ENCODE measurements at regions not wholly inside any gene's neighbourhood (a gene's known extent, or its start where the extent isn't known, plus 50 kb on each side); places are given as distances from the start of the nearest gene placed in this dataset.
"Not testable (repeated sequence)": the region's sequence is repeated elsewhere in the genome, so short reads cannot be mapped to it uniquely, and the experiment has no call there.

- Histone ChIP-seq H3K27ac (ENCODE audit: low read depth, low read length) (no peak overlapping the region), H4K12ac (ENCODE audit: low read depth, low read length) (no peak overlapping the region), H3K9ac (ENCODE audit: low read length) (no peak overlapping the region), H3K4me1 (ENCODE audit: control insufficient read depth in 1 of 2, insufficient read depth in 2 of 2, low read length in 2 of 2) (no peaks in the 10 kb centered on the region), H3K4me2 (ENCODE audit: low read length) (no peak overlapping the region), H3K4ac (ENCODE audit: low read depth, low read length) (no peak overlapping the region), H4K8ac (ENCODE audit: low read depth, low read length) (no peak overlapping the region), H2AFZ (ENCODE audit: insufficient read depth, low read length, poor library complexity) (no peak overlapping the region), H2BK12ac (ENCODE audit: low read length) (no peak overlapping the region), H3K36me3 (ENCODE audit: control insufficient read depth in 1 of 2, insufficient read depth in 2 of 2, low read length in 2 of 2) (no peaks in the 10 kb centered on the region), H3K4me3 (ENCODE audit: low read depth, low read length) (no peak overlapping the region), H3K23ac (ENCODE audit: low read length) (peak overlapping the region; percentile 56), H3K18ac (ENCODE audit: low read length) (no peak overlapping the region), H3K79me1 (ENCODE audit: low read length) (no peaks in the 10 kb centered on the region), H3K14ac (ENCODE audit: low read length) (no peak overlapping the region), H2AK5ac (ENCODE audit: low read length) (no peak overlapping the region), H2BK5ac (ENCODE audit: low read depth, low read length, poor library complexity) (no peak overlapping the region), H3K27me3 (ENCODE audit: insufficient read depth, low read length) (no peaks in the 10 kb centered on the region), H3K9me3 (ENCODE audit: insufficient read depth, low read depth, low read length) (no peaks in the 10 kb centered on the region), H3K79me2 (ENCODE audit: control insufficient read depth, insufficient read depth, low read length, poor library complexity) (no peaks in the 10 kb centered on the region), H4K91ac (ENCODE audit: low read depth, low read length) (no peak overlapping the region), H2BK120ac (ENCODE audit: insufficient read depth, low read length, poor library complexity) (no peak overlapping the region)
- no peak for DNase-seq
- no CpG with 5 or more reads among the region's 3 CpGs for WGBS (ENCODE audit: extremely low coverage, insufficient coverage, insufficient read length)
Observed at GRCh38 chr3:34056951-34057390, 258.5 kb downstream of the PDCD6IP start.

GRCh38 chr3:34060995-34061394 lies 262.6 kb downstream of the PDCD6IP start:
- H3K36me3 ChIP-seq (ENCODE audit: control insufficient read depth in 1 of 2, insufficient read depth in 2 of 2, low read length in 2 of 2); H2AK5ac ChIP-seq (ENCODE audit: low read length); DNase-seq; H4K12ac ChIP-seq (ENCODE audit: low read depth, low read length); H3K4ac ChIP-seq (ENCODE audit: low read depth, low read length); H3K79me1 ChIP-seq (ENCODE audit: low read length); H3K18ac ChIP-seq (ENCODE audit: low read length); H3K4me3 ChIP-seq (ENCODE audit: low read depth, low read length); H3K23ac ChIP-seq (ENCODE audit: low read length); H3K27ac ChIP-seq (ENCODE audit: low read depth, low read length); H4K8ac ChIP-seq (ENCODE audit: low read depth, low read length); H3K9me3 ChIP-seq (ENCODE audit: insufficient read depth, low read depth, low read length); H2BK120ac ChIP-seq (ENCODE audit: insufficient read depth, low read length, poor library complexity); H2AFZ ChIP-seq (ENCODE audit: insufficient read depth, low read length, poor library complexity); H2BK5ac ChIP-seq (ENCODE audit: low read depth, low read length, poor library complexity); H3K79me2 ChIP-seq (ENCODE audit: control insufficient read depth, insufficient read depth, low read length, poor library complexity); H3K27me3 ChIP-seq (ENCODE audit: insufficient read depth, low read length); H3K4me2 ChIP-seq (ENCODE audit: low read length); H3K14ac ChIP-seq (ENCODE audit: low read length); H2BK12ac ChIP-seq (ENCODE audit: low read length); H3K9ac ChIP-seq (ENCODE audit: low read length); H3K4me1 ChIP-seq (ENCODE audit: control insufficient read depth in 1 of 2, insufficient read depth in 2 of 2, low read length in 2 of 2); H4K91ac ChIP-seq (ENCODE audit: low read depth, low read length): not testable (repeated sequence)
- no CpG with 5 or more reads among the region's 1 CpG for WGBS (ENCODE audit: extremely low coverage, insufficient coverage, insufficient read length)

GRCh38 chr3:34065901-34066300 lies 267.5 kb downstream of the PDCD6IP start:
- H3K79me2 ChIP-seq (ENCODE audit: control insufficient read depth, insufficient read depth, low read length, poor library complexity), result no peaks in the 10 kb centered on the region

DNA sequence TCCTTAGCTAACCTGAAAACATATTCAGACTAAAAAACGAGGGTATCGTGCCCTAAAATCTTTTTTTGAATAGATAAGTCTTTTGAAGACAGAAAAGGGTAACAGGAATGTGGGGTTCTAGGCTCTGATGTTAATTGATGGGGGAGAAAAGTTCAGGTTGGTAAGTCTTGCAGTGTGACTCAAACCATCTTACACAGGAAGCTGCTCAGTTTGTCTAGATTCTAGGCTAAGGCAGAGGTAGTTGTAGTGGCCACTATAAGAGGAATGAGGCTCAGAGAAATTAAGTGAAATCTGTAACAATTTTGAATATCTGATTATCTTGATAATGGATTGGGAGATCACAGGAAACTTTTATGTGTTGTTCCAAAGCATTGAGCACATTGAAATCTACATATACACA lies 267.9 kb downstream of the PDCD6IP start:
- no peak overlapping the region for H2BK12ac ChIP-seq (ENCODE audit: low read length)
- H3K4me3 ChIP-seq (ENCODE audit: low read depth, low read length), result no peak overlapping the region
- H4K91ac ChIP-seq (ENCODE audit: low read depth, low read length), result no peak overlapping the region
- H3K9me3 ChIP-seq (ENCODE audit: insufficient read depth, low read depth, low read length), result no peaks in the 10 kb centered on the region
- no peak overlapping the region for H3K27ac ChIP-seq (ENCODE audit: low read depth, low read length)
- no peak overlapping the region for H4K8ac ChIP-seq (ENCODE audit: low read depth, low read length)
- H2BK120ac ChIP-seq (ENCODE audit: insufficient read depth, low read length, poor library complexity), result no peak overlapping the region
- H3K79me1 ChIP-seq (ENCODE audit: low read length), result no peaks in the 10 kb centered on the region
- H3K23ac ChIP-seq (ENCODE audit: low read length), result no peak overlapping the region
- no peak overlapping the region for H3K4me2 ChIP-seq (ENCODE audit: low read length)
- no peaks in the 10 kb centered on the region for H3K36me3 ChIP-seq (ENCODE audit: control insufficient read depth in 1 of 2, insufficient read depth in 2 of 2, low read length in 2 of 2)
- H3K14ac ChIP-seq (ENCODE audit: low read length), result no peak overlapping the region
- no peaks in the 10 kb centered on the region for H3K79me2 ChIP-seq (ENCODE audit: control insufficient read depth, insufficient read depth, low read length, poor library complexity)
- no peak for DNase-seq
- no peak overlapping the region for H2BK5ac ChIP-seq (ENCODE audit: low read depth, low read length, poor library complexity)
- no peak overlapping the region for H2AFZ ChIP-seq (ENCODE audit: insufficient read depth, low read length, poor library complexity)
- H4K12ac ChIP-seq (ENCODE audit: low read depth, low read length), result no peak overlapping the region
- H3K4ac ChIP-seq (ENCODE audit: low read depth, low read length), result no peak overlapping the region
- H3K18ac ChIP-seq (ENCODE audit: low read length), result no peak overlapping the region
- no peak overlapping the region for H2AK5ac ChIP-seq (ENCODE audit: low read length)
- WGBS (ENCODE audit: extremely low coverage, insufficient coverage, insufficient read length), result no CpG with 5 or more reads among the region's 2 CpGs
- no peaks in the 10 kb centered on the region for H3K27me3 ChIP-seq (ENCODE audit: insufficient read depth, low read length)
- H3K4me1 ChIP-seq (ENCODE audit: control insufficient read depth in 1 of 2, insufficient read depth in 2 of 2, low read length in 2 of 2), result no peaks in the 10 kb centered on the region
- H3K9ac ChIP-seq (ENCODE audit: low read length), result no peak overlapping the region

More at GRCh38 chr3:34065901-34066300, 267.5 kb downstream of the PDCD6IP start:
- H3K36me3 ChIP-seq (ENCODE audit: control insufficient read depth in 1 of 2, insufficient read depth in 2 of 2, low read length in 2 of 2), result no peaks in the 10 kb centered on the region
- H3K9ac ChIP-seq (ENCODE audit: low read length), result no peak overlapping the region
- H3K4me1 ChIP-seq (ENCODE audit: control insufficient read depth in 1 of 2, insufficient read depth in 2 of 2, low read length in 2 of 2), result no peaks in the 10 kb centered on the region
- H3K14ac ChIP-seq (ENCODE audit: low read length), result no peak overlapping the region
- H4K12ac ChIP-seq (ENCODE audit: low read depth, low read length), result no peak overlapping the region
- H2AFZ ChIP-seq (ENCODE audit: insufficient read depth, low read length, poor library complexity), result no peak overlapping the region
- H3K27me3 ChIP-seq (ENCODE audit: insufficient read depth, low read length), result no peaks in the 10 kb centered on the region
- no peak overlapping the region for H4K91ac ChIP-seq (ENCODE audit: low read depth, low read length)
- H3K27ac ChIP-seq (ENCODE audit: low read depth, low read length), result no peak overlapping the region
- H3K4me3 ChIP-seq (ENCODE audit: low read depth, low read length), result no peak overlapping the region
- H3K18ac ChIP-seq (ENCODE audit: low read length), result no peak overlapping the region
- H3K4me2 ChIP-seq (ENCODE audit: low read length), result no peak overlapping the region
- no peaks in the 10 kb centered on the region for H3K9me3 ChIP-seq (ENCODE audit: insufficient read depth, low read depth, low read length)
- WGBS (ENCODE audit: extremely low coverage, insufficient coverage, insufficient read length), result no CpG with 5 or more reads among the region's 2 CpGs
- no peak overlapping the region for H2BK12ac ChIP-seq (ENCODE audit: low read length)
- no peak overlapping the region for H2BK5ac ChIP-seq (ENCODE audit: low read depth, low read length, poor library complexity)
- DNase-seq, result no peak
- H3K4ac ChIP-seq (ENCODE audit: low read depth, low read length), result no peak overlapping the region
- H4K8ac ChIP-seq (ENCODE audit: low read depth, low read length), result no peak overlapping the region
- no peak overlapping the region for H3K23ac ChIP-seq (ENCODE audit: low read length)
- H3K79me1 ChIP-seq (ENCODE audit: low read length), result no peaks in the 10 kb centered on the region
- H2BK120ac ChIP-seq (ENCODE audit: insufficient read depth, low read length, poor library complexity), result no peak overlapping the region
- H2AK5ac ChIP-seq (ENCODE audit: low read length), result no peak overlapping the region

Data from trophoblast cell (in vitro differentiated cells and primary cell).